Karpas-422 (cell line): ENCODE measurements at regions not wholly inside any gene's neighbourhood (a gene's known extent, or its start where the extent isn't known, plus 50 kb on each side); places are given as distances from the start of the nearest gene placed in this dataset.

Source experiments
- DNase-seq: peaks from one replicate; pipeline ENCODE4 v3.0.0-alpha.2; 2015
- H2AFZ ChIP-seq: fragments of 200-600 bp; sonication (generic); 2 replicates; pipeline ENCODE4 v1.6.1; 2014; ENCODE audit warnings: antibody characterized with exemption, low read length, mixed read lengths
- H3K27ac ChIP-seq: fragments of 200-600 bp; sonication (generic); 2 replicates; pipeline ENCODE4 v1.5.1; 2014; ENCODE audit warnings: mild to moderate bottlenecking, low read length, moderate library complexity
- H3K27me3 ChIP-seq: fragments of 200-600 bp; sonication (generic); 2 replicates; pipeline ENCODE4 v1.6.1; 2014; ENCODE audit warnings: low read length, mixed read lengths
- H3K36me3 ChIP-seq: fragments of 200-600 bp; sonication (generic); 2 replicates; pipeline ENCODE4 v1.6.1; 2014; ENCODE audit warnings: low read length, mixed read lengths; ENCODE audit not compliant: insufficient read depth
- H3K4me1 ChIP-seq: fragments of 200-600 bp; sonication (generic); 2 replicates; pipeline ENCODE4 v1.6.1; 2014; ENCODE audit warnings: mild to moderate bottlenecking, low read length, mixed read lengths
- H3K4me2 ChIP-seq: fragments of 200-600 bp; sonication (generic); 2 replicates; pipeline ENCODE4 v1.6.1; 2014; ENCODE audit warnings: low read length, low read depth, mild to moderate bottlenecking; ENCODE audit not compliant: poor library complexity, severe bottlenecking
- H3K4me3 ChIP-seq: fragments of 200-600 bp; sonication (generic); 2 replicates; pipeline ENCODE4 v1.5.1; 2014; ENCODE audit warnings: mild to moderate bottlenecking, antibody characterized with exemption, low read length, mixed read lengths
- H3K79me2 ChIP-seq: fragments of 200-600 bp; sonication (generic); 2 replicates; pipeline ENCODE4 v1.6.1; 2014; ENCODE audit warnings: mild to moderate bottlenecking, low read length, mixed read lengths
- H3K9ac ChIP-seq: fragments of 200-600 bp; sonication (generic); 2 replicates; pipeline ENCODE4 v1.6.0; 2014; ENCODE audit warnings: low read length
- H3K9me2 ChIP-seq: fragments of 200-600 bp; sonication (generic), shearing (Covaris generic); replicated peaks from 2 replicates; pipeline ENCODE4 v1.6.0; 2014; ENCODE audit warnings: mild to moderate bottlenecking, low read length, moderate library complexity; ENCODE audit not compliant: insufficient read depth
- H3K9me3 ChIP-seq: fragments of 300-700, 200-600 bp; sonication (generic); 2 replicates; pipeline ENCODE4 v1.6.1; 2014; ENCODE audit warnings: low read length, mixed read lengths
- H4K20me1 ChIP-seq: fragments of 200-600 bp; sonication (generic); 2 replicates; pipeline ENCODE4 v1.6.1; 2014; ENCODE audit warnings: mild to moderate bottlenecking, antibody characterized with exemption, low read length, low read depth; ENCODE audit not compliant: insufficient read depth

DNA sequence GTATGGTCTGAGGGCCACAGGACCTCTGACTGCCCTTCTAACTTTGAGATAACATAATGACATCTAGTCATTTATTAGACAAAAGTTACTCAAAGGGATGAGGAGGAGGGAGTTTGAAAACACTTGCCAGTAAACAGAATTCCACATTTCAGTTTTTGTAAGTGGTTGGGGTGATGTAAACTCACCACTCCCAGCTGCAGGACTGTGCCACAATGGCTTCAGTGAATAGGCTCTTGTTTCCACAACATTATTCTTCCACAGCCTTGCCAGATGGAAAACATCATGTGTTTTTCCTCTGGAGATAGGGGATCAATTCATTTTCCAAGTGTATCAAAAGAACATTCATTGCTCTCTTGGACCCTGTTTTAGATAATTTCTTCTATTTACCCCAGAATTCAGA is 147.2 kb upstream of the BDNF start:
- no peaks in the 10 kb centered on the region for H3K27me3 ChIP-seq
- H3K79me2 ChIP-seq, result no peaks in the 10 kb centered on the region
- no peak overlapping the region for H3K4me3 ChIP-seq
- H3K27ac ChIP-seq, result no peak overlapping the region
- H2AFZ ChIP-seq, result no peak overlapping the region
- H3K9me2 ChIP-seq, result no peaks in the 10 kb centered on the region
- no peaks in the 10 kb centered on the region for H3K36me3 ChIP-seq
- no peak overlapping the region for H3K9ac ChIP-seq
- DNase-seq, result no peak
- no peaks in the 10 kb centered on the region for H4K20me1 ChIP-seq
- H3K4me2 ChIP-seq, result no peak overlapping the region
- no peaks in the 10 kb centered on the region for H3K4me1 ChIP-seq
- no peaks in the 10 kb centered on the region for H3K9me3 ChIP-seq

DNA sequence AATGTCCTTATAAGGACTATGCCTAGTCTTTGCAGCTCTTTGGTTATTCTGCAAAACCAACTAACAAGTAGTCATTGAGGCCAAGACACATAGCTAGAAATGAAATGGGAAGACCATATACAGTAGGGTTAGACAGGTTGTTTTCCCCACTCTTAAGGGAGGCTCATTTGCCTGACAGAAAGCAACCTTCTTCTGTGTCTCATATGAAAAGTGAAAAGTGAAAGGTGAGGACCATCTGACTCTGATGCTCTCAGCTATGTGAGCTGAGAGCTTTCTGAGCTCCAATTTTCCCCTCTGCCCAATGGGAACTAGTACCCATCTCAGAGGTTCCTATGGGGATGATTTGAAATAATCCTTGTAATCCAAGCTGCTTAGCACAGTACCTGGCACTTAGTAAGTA is 142.0 kb upstream of the BDNF start:
- no peaks in the 10 kb centered on the region; the same call in 1 of the 2 replicates for H3K27me3 ChIP-seq
- H3K27ac ChIP-seq, result no peak overlapping the region
- no peaks in the 10 kb centered on the region for H3K36me3 ChIP-seq
- no peak overlapping the region for H3K4me2 ChIP-seq
- H3K9me3 ChIP-seq, result no peaks in the 10 kb centered on the region
- H3K9ac ChIP-seq, result no peak overlapping the region
- H3K9me2 ChIP-seq, result no peaks in the 10 kb centered on the region
- no peaks in the 10 kb centered on the region for H3K79me2 ChIP-seq
- no peak for DNase-seq
- no peaks in the 10 kb centered on the region for H4K20me1 ChIP-seq
- no peak overlapping the region for H3K4me3 ChIP-seq
- H2AFZ ChIP-seq, result no peak overlapping the region
- H3K4me1 ChIP-seq, result no peaks in the 10 kb centered on the region

DNA sequence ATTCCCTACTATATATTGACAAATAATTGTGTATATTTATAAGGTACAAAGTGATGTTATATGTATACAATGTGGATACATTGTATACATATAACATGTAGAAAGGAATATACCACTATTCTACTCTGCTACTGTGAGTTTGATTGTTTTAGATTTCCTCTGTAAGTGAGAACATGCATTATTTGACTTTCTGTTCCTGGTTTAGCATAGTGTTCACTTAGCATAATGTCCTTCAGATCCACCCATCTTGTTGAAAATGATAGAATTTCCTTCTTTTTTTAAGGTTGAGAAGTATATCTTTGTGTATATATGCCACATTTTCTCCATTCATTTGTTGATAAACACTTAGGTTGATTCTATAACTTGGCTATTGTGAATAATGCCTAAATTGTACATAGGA is 140.8 kb upstream of the BDNF start:
- no peak overlapping the region for H3K27ac ChIP-seq
- no peak overlapping the region for H3K9ac ChIP-seq
- H3K4me2 ChIP-seq, result no peak overlapping the region
- H3K4me3 ChIP-seq, result no peak overlapping the region
- H3K4me1 ChIP-seq, result no peaks in the 10 kb centered on the region
- H3K9me2 ChIP-seq, result no peaks in the 10 kb centered on the region
- no peak overlapping the region for H2AFZ ChIP-seq
- no peaks in the 10 kb centered on the region for H4K20me1 ChIP-seq
- DNase-seq, result no peak
- no peaks in the 10 kb centered on the region for H3K79me2 ChIP-seq
- no peaks in the 10 kb centered on the region for H3K9me3 ChIP-seq
- no peaks in the 10 kb centered on the region; the same call in 1 of the 2 replicates for H3K27me3 ChIP-seq
- no peaks in the 10 kb centered on the region for H3K36me3 ChIP-seq

DNA sequence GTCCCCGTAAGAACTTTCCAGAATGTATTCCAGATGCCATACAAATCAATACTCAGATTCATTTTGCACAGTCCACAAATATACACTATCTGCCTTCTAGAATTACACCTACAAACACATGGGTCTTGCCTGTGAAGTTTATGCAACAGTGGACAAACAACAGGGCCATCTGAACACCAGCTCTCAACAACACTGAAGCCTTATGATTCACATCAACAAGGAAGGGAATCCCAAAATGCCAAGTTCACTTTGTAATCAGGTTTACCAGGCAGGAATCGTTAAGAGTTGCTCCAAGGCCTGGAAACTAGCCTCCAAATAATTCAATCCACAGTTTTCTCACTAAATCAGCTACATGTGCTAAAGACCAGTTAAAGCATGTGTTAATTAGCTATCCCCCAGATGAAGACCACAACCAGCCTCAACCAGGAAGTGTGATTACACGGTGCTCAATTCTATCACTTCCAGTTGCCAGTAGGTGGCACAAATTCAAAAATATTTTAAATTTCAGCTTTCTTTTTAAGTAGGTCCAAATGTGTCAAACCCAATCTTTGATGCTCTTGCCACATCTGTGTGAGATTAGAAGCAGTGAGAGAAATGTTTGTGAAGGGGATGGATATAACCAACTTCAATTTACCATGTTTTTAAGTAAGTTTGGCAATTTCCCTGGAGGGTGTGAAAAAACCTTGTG is 139.1 kb upstream of the BDNF start:
- H3K36me3 ChIP-seq, result no peaks in the 10 kb centered on the region
- H3K79me2 ChIP-seq, result no peaks in the 10 kb centered on the region
- peak; percentile 71 for DNase-seq
- no peak overlapping the region for H3K27ac ChIP-seq
- H3K4me3 ChIP-seq, result no peak overlapping the region
- H3K9me3 ChIP-seq, result no peaks in the 10 kb centered on the region
- H2AFZ ChIP-seq, result peak overlapping the region; percentile 55; the same call in 1 of the 2 replicates
- H3K9ac ChIP-seq, result no peak overlapping the region
- no peaks in the 10 kb centered on the region for H3K4me1 ChIP-seq
- no peaks in the 10 kb centered on the region for H3K9me2 ChIP-seq
- H4K20me1 ChIP-seq, result no peaks in the 10 kb centered on the region
- H3K27me3 ChIP-seq, result no peaks in the 10 kb centered on the region; the same call in 1 of the 2 replicates
- H3K4me2 ChIP-seq, result no peak overlapping the region

DNA sequence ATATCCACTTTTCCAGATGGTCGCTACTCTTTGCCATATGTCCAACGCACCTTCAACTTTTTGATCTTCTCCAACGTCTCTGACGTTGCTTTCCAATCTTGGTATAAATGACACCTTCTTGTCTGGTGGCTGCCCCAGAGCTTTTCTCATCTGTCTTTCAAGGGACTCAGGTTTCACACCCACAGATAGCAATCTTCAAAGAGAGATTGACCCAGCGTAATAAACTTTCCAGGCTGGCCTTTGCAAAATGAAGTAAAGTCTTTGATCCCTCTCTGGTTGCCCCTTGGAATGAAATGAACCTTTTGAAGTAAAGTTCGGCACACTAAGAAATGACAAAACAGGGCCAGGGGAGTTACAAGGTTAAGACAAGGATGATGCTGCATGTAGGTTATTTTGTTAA is 138.4 kb upstream of the BDNF start:
- Histone ChIP-seq H4K20me1 (no peaks in the 10 kb centered on the region), H3K4me2 (no peak overlapping the region)

DNA sequence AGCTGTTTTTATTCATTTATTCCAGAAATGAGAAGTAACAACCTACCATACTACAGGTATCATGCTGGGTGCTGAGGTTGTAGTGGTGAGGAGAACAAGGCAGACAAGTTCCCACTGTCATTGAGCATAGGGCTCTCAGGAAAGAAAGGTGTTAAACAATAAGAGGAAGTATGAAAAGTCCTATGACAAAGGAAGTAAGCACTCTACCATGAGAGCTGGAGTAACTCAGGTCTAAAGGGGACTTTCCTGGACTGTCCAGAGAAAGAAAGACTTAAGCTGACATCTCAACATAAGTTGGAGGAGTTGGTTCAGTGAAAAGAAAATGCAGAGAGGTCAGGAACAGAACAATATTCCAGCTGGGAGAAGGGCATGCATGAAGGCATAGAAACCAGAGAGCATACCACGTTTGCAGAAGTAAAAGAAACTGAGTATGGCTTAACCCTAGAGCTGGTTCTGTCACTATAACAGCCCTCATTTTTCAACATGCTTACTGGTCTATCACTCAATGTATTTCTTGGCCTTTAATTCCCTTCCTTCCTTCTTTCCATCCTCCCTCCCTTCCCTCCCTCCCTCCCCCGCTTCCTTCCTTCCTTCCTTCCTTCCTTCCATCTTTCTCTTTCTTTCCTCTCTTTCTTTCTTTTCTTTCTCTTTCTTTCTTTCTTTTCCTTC is 137.8 kb upstream of the BDNF start:
- peak; percentile 43 for DNase-seq
- Histone ChIP-seq H3K9ac (no peak overlapping the region), H3K27me3 (no peaks in the 10 kb centered on the region; the same call in 1 of the 2 replicates), H3K9me3 (no peaks in the 10 kb centered on the region), H3K4me1 (no peaks in the 10 kb centered on the region), H3K4me2 (no peak overlapping the region), H3K4me3 (no peak overlapping the region), H3K79me2 (no peaks in the 10 kb centered on the region), H4K20me1 (no peaks in the 10 kb centered on the region), H3K27ac (no peak overlapping the region), H3K36me3 (no peaks in the 10 kb centered on the region), H3K9me2 (no peaks in the 10 kb centered on the region), H2AFZ (no peak overlapping the region)

More for the DNA sequence above, 138.4 kb upstream of the BDNF start:
- no peaks in the 10 kb centered on the region; the same call in 1 of the 2 replicates for H3K27me3 ChIP-seq
- H3K9me3 ChIP-seq, result no peaks in the 10 kb centered on the region
- H3K9me2 ChIP-seq, result no peaks in the 10 kb centered on the region
- no peaks in the 10 kb centered on the region for H3K36me3 ChIP-seq
- H2AFZ ChIP-seq, result no peak overlapping the region
- no peak for DNase-seq
- H3K4me1 ChIP-seq, result no peaks in the 10 kb centered on the region
- no peak overlapping the region for H3K9ac ChIP-seq
- H3K4me3 ChIP-seq, result no peak overlapping the region
- no peaks in the 10 kb centered on the region for H3K79me2 ChIP-seq
- no peak overlapping the region for H3K27ac ChIP-seq

DNA sequence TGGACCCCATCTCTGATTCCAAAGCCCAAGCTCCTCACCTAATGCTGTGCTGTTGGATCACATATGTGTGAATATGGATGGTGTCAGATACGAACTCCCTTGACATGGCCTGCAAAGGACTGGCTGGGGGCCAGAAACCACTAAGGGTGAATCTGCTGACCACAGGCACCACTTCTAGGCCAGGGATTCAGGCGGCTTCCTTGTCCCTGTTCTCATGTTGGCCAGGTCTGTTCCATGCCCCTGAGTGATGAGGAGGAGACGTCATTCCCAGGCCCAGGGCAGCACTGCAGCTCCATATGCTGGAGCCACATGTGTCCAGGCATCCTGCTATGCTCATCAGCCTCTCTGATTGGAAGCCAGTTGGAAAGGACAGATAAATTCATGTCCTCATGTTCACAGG is 130.0 kb upstream of the BDNF start:
- H4K20me1 ChIP-seq, result no peaks in the 10 kb centered on the region

DNA sequence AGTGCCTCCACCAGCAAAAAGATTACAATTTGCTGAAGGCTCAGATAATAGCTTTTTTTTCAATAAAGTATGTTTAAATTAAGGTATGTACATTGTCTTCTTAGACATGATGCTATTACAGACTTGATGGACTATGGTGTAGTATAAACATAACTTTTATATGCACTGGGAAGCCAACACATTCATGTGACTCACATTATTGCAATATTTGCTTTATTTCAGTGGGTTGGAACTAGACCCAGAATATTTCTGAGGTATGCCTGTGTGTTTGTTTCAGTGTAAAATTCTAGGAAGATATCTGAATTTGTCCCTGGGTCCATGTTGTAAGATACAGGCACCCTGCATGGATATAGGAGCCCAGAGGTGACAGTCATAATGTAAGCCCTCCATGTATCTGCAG is 120.0 kb upstream of the BDNF start:
- Histone ChIP-seq H3K9ac (no peak overlapping the region), H3K27me3 (no peaks in the 10 kb centered on the region), H3K9me2 (no peaks in the 10 kb centered on the region), H3K27ac (no peak overlapping the region), H3K4me1 (no peaks in the 10 kb centered on the region), H3K9me3 (no peaks in the 10 kb centered on the region), H4K20me1 (no peaks in the 10 kb centered on the region), H3K79me2 (no peaks in the 10 kb centered on the region), H3K4me3 (no peak overlapping the region), H3K4me2 (no peak overlapping the region), H2AFZ (no peak overlapping the region), H3K36me3 (no peaks in the 10 kb centered on the region)
- DNase-seq, result no peak

More for the DNA sequence above, 130.0 kb upstream of the BDNF start:
- Histone ChIP-seq H3K9ac (no peak overlapping the region), H3K9me2 (no peaks in the 10 kb centered on the region), H3K9me3 (no peaks in the 10 kb centered on the region), H2AFZ (no peak overlapping the region), H3K36me3 (no peaks in the 10 kb centered on the region), H3K27me3 (no peaks in the 10 kb centered on the region), H3K4me3 (no peak overlapping the region), H3K4me2 (no peak overlapping the region), H3K27ac (no peak overlapping the region), H3K79me2 (no peaks in the 10 kb centered on the region), H3K4me1 (no peaks in the 10 kb centered on the region)
- DNase-seq, result no peak
